ENCODE measurements at regions not wholly inside any gene's neighbourhood (a gene's known extent, or its start where the extent isn't known, plus 50 kb on each side); places are given as distances from the start of the nearest gene placed in this dataset.
"Not testable (repeated sequence)": the region's sequence is repeated elsewhere in the genome, so short reads cannot be mapped to it uniquely, and the experiment has no call there.

DNA sequence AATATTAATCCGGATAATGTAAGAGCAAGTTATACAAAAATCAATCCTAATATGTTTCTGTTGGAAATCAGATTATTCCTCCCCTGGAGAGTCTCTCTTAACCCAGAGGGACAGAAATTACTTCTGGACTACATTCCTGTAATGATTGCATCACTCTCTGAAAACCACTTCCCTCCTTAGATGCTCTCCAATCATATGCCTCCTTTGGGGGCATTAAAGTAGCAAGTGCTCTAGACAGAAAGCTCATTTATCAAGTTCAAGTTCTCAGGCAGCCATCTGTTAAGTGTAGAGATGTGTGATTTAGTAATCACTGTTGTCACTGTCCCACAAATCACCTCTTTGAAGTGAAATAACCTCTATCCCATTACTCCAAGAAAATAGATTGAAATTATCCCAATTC, 247.1 kb downstream of the SLCO4C1 start:
- no peak for DNase-seq (ENCODE audit: low spot score)

DNA sequence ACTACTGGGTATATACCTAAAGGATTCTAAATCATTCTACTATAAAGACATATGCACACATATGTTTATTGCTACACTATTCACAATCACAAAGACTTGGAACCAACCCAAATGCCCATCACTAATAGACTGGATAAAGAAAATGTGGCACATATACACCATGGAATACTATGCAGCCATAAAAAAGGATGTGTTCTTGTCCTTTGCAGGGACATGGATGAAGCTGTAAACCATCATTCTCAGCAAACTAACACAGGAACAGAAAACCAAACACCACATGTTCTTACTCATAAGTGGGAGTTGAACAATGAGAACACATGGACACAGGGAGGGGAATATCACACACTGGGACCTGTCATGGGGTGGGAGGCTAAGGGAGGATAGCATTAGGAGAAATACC, 249.0 kb downstream of the SLCO4C1 start:
- not testable (repeated sequence) for DNase-seq (ENCODE audit: low spot score)

DNA sequence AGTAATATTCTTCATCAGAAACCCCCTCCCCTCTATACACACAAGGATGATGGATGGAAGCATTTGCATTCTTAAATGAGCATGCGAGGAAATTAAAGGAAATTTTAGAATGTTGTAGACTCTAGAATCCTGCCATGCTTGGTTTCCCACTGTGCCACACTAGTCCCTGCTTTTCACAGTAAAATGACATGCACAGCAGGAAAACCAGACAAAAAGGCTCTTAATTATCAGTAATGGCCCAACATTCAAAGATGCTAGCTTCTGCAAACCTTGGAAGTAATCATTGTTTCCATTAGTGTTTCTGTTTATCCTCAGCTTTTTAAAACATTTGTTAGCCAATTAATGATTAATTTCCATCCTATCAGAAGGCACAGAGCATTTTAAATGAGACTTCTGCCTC, 255.8 kb downstream of the SLCO4C1 start:
- DNase-seq (ENCODE audit: low spot score): no peak

DNA sequence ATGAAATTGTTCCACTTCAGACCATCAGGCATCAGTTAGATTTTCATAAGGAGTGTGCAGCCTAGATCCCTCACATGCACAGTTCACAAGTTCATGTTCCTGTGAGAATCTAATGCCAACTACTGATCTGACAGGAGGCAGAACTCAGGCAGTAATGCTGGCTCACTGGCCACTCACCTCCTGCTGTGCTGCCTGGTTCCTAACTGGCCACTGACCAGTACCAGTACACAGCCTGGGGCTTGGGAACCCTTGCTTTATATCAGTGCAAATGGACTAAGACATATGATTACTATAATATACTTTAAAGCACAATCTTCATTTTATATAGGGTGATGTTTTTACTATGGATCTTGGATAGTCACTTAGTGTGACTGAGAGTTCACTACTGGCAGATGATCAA, 259.2 kb downstream of the SLCO4C1 start:
- DNase-seq (ENCODE audit: low spot score): no peak

DNA sequence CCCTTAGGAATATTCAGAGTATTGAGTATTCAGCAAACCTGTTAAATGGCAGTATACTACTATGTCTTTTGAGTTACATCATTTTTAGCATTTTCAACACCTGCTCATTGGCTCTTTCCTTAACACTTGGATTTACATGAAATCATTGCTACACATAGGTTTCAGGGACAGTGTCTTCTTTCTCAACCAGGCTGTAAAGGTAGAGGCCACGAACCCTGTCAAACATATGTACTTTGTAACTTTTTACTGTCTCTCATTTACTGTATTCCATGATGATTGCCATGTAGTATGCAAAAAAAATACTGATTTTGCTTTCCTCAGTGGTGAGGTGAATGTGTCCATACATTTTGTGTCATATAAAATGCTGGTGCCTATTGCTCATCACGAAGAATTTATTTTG, 264.4 kb downstream of the SLCO4C1 start:
- no peak for DNase-seq (ENCODE audit: low spot score)

DNA sequence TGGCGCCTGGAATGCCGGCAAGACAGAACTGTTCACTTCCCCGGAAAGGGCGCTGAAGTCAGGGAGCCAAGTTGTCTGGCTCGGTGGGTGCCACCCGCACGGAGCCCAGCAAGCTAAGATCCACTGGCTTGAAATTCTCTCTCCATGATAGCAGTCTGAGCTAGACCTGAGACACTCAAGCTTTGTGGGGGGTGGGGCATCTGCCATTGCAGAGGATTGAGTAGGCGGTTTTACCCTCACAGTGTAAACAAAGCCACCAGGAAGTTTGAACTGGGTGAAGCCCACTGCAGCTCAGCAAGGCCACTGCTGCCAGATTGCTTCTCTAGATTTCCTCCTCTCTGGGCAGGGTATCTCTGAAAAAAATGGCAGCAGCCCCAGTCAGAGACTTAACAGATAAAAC, 277.4 kb downstream of the SLCO4C1 start:
- DNase-seq (ENCODE audit: low spot score): no peak

DNA sequence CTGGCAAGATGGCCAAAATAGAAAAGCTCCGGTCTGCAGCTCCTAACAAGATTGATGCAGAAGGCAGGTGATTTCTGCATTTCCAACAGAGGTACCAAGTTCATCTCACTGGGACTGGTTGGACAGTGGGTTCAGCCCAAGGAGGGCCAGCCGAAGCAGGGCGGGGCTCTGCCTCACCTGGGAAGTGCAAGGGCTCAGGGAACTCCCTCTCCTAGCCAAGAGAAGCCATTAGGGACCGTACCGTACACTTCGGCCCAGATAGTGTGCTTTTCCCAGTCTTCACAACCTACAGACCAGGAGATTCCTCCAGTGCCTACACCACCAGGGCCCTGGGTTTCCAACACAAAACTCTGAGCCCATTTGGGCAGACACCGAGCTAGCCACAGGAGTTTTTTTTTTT, 277.8 kb downstream of the SLCO4C1 start:
- DNase-seq (ENCODE audit: low spot score): no peak

DNA sequence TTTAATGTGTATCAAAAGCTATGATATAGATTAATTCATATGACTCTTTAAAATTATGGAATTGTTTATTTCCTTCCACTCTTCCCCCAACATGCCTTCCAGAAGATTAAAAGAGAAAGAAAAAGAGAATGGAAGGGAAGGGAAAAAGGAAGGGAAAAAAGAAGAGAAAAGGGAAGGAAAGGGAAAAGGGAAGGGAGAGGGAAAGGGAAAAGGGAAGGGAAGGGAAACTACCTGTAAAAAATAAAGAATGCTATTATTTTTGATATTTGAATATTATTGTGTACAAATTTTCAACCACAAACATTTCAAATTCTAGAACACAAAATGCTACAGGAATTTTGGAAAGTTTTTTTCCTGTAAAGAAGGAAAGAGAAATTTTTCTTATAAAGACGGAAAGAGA, 281.7 kb downstream of the SLCO4C1 start:
- no peak for DNase-seq (ENCODE audit: low spot score)

DNA sequence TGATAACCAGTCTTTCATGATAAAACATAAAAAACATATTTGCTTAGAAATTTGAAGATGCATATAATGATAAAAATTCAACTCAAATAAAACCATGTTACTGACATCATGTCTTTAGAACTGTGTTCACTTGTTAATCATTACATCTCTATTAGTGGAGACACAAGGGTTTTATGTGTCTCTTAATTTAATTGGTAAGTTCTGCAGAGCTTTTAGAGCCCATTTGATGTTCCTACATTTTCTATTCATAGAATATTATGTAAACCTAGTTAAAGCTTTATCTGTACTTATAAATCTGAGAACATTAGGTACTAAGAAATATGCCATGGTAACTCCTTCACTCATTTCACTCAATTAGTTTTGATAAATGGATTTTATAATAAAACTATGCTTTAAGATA, 285.4 kb downstream of the SLCO4C1 start:
- DNase-seq (ENCODE audit: low spot score): no peak

DNA sequence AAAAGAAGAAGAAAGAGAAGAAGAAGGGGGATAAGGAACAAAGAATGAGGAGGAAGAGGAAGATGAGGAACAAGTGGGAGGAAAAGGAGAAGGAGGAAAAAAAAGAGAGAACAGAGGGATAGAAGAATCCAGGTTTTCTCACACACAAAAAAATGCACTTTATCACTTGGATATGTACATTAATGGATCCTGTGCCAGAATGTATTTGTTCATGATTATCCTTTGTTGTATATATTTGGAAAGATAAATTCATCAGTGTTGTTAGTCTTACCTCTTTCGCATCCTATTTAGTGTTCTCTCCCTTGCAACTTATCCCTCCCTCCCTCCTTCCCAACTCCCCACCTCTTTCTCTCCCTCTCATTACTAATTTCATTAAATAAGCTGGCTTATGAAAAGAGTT, 298.8 kb downstream of the SLCO4C1 start:
- DNase-seq (ENCODE audit: low spot score): no peak

DNA sequence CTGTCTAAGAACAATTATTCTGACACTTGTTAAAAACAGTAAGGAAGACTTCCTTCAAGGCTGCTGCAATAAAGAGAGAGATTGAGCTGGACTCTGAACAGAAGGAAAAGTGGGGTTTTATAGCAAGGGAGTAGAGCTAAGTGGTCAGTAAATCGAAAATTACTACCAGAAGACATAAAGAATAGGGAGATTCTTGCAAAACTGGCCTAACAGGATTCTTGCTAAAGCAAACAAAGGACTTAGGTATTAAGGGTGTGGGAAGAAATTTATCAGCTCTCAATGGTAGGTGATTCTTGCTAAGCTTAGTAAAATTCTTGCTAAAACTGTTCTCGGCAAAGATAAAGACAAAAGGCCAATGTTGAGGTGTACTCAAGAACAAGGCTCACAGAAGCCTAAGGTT, 300.5 kb downstream of the SLCO4C1 start:
- DNase-seq (ENCODE audit: low spot score): peak; percentile 21

DNA sequence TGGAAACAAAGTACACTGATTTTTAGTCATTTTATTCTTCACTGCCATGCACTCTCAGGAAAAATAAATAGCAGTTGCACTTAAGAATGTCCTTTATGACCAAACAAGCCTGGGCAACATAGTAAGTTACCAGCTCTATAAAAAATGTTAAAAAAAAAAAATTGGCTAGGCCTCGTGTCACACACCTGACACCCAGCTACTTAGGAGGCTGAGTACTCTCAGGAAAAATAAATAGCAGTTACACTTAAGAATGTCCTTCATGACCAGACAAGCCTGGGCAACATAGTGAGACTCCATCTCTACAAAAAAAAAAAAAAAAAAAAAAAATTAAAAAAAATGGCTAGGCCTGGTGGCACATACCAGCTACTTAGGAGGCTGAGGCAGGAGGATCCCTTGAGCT, 304.6 kb downstream of the SLCO4C1 start:
- DNase-seq (ENCODE audit: low spot score): no peak

DNA sequence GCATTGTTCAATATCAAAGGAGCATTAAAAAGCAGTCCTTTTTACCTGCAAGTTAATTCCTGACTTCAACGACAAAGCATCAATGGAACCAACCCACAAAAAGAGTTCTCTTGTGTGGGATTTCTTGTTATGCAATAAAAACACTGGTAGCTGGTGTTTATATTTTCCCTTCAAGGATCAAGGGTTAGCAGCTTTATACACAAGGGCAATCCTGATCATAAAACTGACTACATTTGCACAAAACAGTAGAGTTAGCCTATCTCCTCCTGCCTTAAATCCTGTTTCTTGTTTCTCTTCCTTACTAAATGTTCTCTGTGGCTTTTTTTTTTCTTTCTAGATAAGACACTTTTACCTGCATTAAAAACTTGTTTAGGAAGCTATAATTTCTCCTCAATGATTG, 306.4 kb downstream of the SLCO4C1 start:
- no peak for DNase-seq (ENCODE audit: low spot score)

DNA sequence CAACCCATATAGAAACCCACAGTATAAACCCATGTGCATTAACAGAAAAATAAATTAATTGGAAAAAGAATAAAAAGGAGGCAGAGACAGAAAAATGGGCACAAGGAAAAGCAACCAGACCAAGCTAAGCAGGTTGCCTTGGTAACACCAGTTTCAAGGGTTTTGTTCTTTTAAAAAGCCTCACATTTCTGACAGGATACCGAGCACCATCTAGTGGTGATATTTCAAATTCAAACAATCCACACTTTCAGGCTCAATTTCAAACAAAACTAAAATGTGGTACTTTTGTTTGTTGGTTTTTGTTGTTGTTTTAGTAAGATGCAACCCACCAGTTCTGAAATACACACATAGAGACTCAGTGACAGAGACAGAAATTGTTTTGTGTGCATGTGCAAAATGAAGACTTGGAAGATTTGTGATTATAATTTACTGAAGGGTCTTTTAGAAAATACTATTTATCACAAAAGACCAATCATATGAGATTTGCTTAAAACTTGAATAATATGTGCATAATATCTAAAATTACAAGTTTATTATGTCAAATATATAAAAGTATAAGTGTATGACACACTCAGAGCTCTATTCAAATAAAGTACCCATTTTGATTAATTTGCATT, 318.2 kb downstream of the SLCO4C1 start:
- DNase-seq (ENCODE audit: low spot score): no peak

DNA sequence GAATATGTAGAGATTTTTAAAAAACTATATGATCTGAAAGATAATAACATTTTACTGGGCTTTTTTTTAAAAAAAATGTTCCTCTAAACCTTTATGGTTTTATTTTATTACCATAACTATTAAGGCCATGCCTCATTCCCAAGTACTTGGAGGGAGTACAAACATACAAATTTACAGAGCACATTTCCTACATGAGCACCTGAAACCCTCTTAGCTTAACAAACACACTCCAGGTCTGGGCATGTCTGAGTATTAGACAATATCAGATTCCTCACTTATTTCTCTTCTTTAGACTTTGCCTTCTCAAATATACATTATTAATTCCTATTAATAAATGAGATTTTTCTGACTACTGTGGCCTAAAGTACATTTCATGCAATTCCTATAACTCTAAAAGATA, 319.2 kb downstream of the SLCO4C1 start:
- no peak for DNase-seq (ENCODE audit: low spot score)

DNA sequence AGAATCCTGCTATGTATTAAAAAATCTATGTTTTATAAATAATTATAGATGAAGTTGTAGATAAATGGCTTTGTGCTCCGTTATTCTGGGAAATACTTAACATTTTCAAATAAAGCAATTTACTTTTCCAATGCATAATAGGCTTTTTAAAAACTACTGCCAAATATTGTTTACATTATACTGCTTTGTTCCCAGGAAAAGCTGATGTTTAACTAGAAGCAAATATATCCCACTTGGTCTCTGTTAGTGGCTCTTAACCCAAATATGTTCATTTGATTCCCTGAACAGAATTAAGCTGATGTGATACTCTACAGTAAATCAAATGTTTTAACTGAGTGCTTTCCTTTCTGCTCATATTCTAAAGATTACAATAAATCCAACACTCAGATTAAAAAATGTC, 326.3 kb downstream of the SLCO4C1 start:
- DNase-seq (ENCODE audit: low spot score): no peak

DNA sequence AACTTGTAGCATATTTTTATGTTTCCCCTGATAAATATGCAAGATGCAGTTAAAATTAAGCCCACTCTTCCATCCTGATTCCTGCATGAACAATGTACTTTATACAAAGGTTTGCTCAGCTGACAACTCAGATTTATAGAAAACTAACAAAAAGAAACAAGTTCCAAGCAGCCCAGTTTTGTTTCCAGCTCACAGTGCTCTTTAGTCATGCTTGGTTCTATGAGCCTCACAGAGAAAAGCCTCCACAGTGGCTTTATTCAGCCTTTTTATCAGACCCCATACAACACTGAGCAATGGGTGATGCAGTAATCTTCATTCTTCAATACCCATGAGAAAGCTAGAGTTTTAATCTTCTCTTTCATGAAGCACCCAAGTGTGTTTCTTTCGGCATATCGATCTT, 329.6 kb downstream of the SLCO4C1 start:
- no peak for DNase-seq (ENCODE audit: low spot score)

DNA sequence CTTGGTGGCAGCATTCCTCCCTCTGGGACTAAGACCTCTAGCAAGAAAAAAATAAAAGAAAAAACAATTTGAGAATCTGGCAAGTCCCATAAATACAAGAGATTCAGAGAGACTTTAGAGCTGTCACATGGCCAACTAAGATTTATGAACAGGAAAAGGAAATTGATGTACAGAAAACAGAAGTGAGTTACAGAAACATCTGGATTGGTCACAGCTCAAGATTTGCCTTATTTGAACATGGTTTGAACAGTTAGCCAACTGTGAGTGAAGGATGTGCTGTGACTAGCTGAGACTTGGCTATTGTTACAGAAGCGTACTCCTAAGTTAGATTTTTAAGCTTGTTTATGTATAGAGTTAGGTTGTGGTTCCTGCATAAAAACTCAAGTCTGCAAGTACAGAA, 340.2 kb downstream of the SLCO4C1 start:
- no peak for DNase-seq (ENCODE audit: low spot score)

DNA sequence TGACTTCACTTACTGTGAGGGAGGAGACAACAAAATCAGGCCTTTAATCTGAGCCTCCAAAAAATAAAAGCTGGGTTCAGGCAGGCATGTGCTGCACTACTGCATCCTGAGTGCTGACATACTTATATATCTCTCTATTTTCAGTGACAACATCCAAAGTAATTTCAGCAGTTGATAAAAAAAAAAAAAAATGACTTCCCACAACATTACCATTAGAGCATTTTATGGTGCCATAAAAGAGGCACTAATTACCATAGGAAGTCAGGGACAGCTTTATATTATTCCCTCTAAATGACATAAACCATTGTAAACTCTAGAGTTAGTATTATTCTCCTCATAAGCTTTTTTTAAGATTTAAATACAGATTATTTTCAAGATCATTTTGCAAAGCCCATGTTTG, 346.1 kb downstream of the SLCO4C1 start:
- DNase-seq (ENCODE audit: low spot score): no peak

DNA sequence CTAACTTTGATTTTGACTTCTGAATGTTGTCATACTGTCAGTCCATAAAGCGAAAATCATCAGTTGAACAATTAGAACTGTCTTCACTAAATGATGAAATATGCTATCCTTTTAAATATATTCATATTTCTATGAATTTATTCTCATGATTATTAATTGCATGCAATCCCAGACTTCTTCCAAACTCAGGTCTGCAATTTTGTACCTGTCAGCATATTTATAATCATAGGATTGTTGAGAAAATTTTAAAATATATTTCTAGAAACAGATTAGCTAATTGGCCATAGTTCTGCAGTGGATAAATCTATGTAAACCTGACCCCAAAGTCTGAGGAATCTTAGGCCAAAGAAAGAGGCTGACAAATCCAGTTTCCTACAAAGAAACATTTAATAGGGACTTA, 347.5 kb downstream of the SLCO4C1 start:
- DNase-seq (ENCODE audit: low spot score): no peak

DNA sequence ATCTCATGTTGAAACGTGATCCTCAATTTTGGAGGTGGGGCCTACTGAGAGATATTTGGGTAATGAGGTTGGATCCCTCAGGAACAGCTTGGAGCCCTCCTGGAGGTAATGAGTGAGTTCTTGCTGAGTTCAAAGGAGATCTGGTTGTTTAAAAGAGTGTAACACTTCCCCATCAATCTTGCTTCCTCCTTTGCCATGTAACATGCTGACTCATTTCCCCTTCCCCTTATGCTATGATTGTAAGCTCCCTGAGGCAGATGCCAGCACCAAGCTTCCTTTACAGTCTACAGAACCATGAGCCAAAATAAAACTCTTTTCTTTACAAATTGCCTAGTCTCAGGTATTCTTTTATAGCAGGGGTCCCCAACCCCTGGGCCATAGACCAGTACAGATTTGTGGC, 352.3 kb downstream of the SLCO4C1 start:
- DNase-seq (ENCODE audit: low spot score): no peak

DNA sequence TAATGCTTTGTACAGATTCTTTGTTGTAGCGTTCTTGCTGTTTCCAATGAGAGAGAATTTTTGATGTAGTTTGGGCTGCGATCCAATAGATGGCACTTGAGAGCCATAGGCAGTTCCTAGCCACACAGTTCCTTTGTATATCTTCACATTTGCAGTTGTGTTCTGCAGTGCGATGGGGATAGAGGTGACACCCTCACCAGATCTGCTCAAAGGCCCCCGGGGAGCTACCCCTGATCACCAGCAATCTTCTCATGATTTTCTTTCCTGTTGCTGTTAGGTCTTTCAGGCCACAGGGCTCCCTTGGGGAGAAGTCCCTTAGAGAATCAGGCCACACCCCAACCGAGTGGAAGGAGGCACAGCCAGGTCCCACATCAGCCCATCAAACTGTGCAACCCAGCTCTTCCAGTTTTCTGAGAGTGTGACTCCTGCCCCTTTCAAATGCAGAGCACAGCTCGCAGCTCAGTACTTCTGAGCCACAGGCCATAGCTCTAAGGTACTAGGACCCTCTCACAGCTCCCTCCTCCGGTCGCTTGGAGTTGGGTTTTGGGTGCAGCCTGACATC, 353.7 kb downstream of the SLCO4C1 start:
- peak; percentile 16 for DNase-seq (ENCODE audit: low spot score)

DNA sequence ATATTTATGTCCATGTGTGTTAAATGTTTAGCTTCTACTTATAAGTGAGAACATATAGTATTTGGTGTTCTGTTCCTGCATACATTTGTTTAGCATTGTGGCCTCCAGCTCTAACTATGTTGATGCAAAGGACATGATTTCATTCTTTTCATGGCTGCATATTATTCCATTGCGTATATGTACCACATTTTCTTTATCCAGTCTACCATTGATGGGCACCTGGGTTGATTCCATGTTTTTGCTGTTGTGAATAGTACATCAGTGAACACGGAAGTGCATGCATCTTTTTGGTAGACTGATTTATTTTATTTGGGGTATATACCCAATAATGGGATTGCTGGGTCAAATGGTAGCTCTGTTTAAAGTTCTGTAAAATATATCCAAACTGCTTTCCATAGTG, 359.0 kb downstream of the SLCO4C1 start:
- DNase-seq (ENCODE audit: low spot score): no peak

DNA sequence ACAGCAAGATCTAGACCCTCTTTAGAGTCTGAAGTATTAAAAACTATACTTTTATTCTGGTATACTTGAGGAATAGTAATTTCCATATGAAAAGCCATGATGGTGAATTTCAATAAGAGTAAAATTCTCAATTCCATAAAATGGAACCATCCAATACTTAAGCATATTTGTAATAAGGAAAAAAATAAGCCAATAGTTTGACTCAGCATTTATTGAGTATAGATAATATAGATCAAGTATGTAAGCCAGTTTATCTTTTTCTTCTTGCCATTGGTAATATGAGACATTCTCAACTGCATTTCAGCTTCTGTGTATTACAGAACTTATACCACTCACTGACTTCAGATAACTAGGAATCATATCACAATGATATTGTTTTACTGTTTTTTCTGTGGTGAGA, 361.0 kb downstream of the SLCO4C1 start:
- no peak for DNase-seq (ENCODE audit: low spot score)

Measured in mucosa of gallbladder (tissue), 1 donor.